Stimulated activated CD8-positive, alpha-beta memory T cell treated with anti-CD3 and anti-CD28 coated beads, Interleukin-12 subunit alpha, Interleukin-12 subunit beta, amount 100 ng/mL, for 1 hour (primary cell): ENCODE measurements at regions not wholly inside any gene's neighbourhood (a gene's known extent, or its start where the extent isn't known, plus 50 kb on each side); places are given as distances from the start of the nearest gene placed in this dataset.
"Not testable (repeated sequence)": the region's sequence is repeated elsewhere in the genome, so short reads cannot be mapped to it uniquely, and the experiment has no call there.

Experiments used
- DNase-seq: peaks from one replicate; pipeline ENCODE4 v3.0.0-alpha.2; 2020; ENCODE audit warnings: low read depth

DNA sequence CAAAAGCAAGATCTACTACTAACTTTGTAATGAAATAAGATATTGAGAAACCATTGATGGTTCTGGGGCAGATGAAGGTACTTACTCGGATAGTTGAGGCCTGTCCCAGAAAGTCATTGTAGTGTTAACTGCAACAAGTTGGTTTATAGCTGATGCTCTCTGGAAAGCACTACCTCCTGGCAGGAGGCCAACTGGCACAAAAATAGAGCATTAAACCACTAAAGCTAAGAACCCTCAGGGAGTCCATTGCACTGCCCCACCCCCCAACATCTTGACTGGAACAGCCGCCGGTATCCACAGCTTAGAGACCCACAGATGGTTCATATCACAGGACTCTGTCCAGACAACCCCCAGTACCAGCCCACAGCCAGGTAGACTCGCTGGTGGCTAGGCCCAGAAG, 552.5 kb upstream of the CRIM1 start:
- DNase-seq = no peak

DNA sequence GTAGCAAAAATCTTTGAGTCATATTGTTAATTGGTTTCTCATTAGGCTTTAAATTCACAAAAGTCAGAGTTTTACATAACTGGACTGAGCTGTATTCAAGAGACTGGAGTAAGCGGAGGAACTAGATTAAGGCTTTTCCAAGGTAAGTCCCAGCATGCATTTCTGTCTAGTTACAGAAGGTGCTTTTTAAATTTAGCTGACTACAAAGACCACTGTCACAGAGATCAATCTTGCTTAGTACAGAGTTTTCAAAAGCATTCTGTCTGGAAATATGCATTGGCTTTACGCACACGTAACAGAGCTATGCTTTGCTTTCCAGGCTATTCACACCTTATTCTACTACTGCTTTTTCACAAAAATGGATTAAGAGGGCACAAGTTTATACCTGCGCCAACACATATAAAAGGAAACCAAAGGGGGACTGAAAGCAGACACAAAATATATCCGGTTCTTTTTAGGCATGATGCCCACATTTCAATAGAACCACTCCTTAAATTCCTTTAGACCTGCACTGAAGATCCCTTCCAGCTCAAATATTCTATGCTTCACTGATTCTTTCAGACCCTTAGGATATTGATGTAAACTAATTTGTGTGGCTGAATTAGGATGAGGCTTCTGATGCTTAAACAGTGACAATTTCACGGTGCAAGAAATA, 560.7 kb upstream of the CRIM1 start:
- DNase-seq = no peak

DNA sequence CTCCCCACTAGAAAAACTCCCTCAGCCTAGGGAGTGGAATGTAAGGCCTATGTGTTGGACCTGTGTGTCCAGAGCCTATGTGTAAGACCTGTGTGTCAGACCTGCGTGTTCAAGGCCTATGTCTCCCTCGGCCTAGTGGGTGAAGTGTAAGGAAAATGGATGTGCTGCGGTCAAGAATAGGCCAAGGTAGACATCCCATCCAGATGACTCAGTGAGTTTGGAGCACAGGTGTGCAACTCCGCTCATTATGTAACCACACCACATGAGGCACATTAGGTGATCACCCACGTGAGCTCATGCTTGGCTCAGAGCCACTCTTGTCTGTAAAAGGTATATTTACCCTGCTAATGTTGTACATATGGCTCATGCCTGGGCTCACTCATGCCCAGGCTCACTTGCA, 565.3 kb upstream of the CRIM1 start:
- DNase-seq = no peak

DNA sequence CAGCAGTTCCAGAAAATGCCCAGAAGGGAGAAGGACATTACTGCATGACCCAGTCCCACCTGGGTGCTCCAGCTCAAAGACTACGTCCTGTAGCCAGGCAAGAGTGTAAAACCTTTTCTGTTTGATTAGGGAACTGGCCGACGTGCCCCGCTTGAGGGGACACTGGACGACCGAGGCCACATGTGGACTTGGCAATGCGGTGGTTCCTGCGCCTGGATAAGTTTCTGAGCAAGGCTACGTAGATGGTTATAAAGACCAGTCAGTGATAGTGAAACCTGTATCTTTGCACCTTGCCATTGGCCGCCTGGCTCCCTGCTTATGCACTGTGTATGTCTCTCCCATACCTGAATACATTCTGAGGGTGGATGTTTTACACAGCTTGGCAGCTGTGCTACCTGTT, 567.0 kb upstream of the CRIM1 start:
- no peak for DNase-seq

DNA sequence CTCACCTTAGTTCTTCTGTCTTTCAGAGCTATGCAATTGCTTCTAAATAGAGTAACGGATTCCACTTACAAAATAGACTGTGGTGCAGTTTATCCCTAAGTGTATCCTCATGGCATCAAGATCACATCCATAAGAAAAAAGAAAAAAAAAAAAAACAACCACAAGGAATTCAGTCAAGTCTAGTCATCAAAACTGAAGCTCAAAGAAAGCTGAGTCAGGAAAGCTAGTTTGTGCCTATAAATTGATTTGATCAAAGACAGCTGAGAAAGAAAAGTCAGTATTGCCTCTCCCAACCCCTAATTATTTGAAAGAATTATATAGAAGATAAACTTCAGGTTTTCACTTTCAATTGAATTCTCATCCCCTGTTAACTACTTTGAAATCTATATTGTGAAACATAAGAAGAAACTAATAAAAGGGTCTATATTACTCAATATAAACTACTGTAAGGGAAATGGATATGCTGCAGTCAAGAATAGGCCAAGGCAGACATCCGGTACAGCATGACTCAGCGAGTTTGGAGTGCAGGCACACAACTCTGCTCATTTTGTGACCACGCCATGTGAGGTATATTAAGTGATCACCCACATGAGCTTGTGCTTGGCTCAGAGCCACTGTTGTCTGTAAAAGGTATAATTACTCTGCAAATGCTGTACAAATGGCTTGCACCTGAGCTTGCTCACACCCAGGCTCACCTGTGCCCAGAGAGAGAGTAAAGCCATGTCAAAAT, 568.1 kb upstream of the CRIM1 start:
- no peak for DNase-seq

DNA sequence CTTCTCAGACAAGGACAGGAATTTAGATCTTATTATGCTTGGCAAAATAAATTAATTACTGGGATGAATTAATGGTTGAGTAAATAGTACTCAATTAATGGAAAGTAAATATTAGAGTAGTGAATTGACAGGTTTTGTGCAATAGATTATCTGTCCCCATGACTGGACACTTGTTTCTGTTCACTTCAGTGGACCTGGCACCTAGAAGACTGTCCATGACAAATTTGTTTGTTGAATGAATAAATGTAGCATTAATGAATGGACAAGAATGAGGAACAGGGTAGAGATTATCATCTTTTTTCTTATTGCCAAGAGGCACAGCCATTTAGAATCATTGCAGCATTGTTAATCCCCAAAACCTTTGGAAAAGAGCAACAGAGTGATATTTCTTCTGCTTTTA, 570.0 kb upstream of the CRIM1 start:
- no peak for DNase-seq

DNA sequence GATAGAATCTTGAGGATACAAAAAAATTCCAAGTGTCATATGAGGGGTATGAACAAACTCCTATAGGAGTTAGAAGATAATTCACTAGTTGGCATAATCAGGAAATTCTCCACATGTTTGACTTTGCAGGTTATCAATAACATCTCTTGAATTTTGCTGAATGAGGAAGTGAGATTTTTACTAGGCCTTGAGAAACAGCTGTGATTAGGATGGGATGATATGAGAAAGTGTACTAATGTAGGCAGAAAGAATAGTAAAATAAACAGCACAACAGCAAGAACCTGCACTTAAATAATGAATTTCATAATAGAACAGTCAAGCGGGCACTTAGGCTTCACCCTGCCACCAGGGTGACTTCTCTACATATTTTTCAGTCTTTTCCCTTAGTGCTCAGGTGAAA, 570.8 kb upstream of the CRIM1 start:
- DNase-seq = no peak

DNA sequence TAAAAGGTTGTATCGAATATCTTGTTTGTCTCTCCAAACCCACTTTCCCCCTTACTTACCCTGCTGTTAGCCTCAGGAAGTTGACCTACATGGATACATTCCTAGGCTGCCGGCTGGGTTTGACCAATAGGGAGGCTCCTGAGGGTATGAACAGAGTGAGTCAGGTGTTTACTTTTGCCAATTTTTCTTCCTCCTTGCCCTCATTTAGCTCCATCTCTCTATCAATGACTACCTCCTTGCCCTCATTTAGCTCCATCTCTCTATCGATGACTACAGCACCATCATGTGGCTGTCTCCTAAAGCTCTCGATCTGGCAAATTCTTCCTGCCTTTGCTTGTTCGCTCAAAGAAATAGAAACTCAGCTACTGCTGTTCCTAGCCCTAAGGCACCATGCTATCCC, 571.9 kb upstream of the CRIM1 start:
- DNase-seq = no peak

DNA sequence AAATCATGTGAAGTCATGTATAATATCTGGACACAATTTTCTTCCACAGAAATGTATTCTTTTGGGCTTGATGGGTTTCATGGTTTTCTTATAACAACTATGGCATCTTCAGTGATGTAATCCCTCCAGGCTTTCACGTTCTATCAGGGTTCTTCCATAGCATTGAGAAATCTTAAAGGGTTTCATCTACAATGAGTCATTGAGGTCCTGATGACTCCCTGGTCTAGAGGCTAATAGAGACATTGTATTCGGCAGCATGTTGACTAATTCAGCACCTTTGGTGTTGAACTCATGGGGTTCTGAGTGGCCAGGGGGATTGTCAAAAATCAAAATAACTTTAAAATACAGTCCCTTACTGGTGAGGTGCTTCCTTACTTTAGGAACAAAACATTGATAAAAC, 614.0 kb upstream of the CRIM1 start:
- no peak for DNase-seq

DNA sequence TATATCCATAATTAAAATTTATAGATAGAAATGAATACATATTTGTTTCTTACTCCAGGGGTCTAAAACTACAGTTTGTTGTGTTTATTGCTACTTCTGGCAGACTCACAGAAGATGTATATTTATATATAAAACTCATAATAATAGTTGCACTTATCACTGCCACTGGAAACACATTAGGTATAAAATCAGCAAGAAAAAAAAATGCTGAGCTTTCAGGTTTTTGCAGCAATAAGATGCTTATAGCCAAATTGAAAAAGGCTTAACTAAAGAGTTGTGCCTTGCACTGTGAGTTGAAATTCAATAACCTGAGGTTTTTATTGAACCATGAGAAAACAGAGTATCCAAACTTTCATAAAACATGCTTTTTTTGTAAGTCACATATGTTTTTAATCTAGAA, 623.9 kb upstream of the CRIM1 start:
- no peak for DNase-seq

DNA sequence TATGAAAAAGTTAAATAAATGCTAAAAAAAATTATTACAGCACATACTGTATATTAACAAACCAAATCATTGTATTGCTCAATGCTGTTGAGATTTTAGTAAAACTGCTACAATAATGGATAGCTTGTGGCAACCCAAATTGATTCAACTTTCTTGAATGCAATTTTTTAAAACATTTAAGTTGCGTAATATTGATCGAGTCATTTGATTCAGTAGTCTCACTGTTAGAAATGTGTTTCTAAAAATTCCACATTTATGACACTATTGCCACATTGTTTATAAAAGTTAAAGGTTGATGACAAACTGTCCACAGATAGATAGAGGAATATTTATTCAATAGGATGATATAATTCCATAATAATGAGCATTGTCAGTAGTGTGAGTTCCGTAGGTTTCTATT, 640.7 kb upstream of the CRIM1 start:
- DNase-seq = no peak

DNA sequence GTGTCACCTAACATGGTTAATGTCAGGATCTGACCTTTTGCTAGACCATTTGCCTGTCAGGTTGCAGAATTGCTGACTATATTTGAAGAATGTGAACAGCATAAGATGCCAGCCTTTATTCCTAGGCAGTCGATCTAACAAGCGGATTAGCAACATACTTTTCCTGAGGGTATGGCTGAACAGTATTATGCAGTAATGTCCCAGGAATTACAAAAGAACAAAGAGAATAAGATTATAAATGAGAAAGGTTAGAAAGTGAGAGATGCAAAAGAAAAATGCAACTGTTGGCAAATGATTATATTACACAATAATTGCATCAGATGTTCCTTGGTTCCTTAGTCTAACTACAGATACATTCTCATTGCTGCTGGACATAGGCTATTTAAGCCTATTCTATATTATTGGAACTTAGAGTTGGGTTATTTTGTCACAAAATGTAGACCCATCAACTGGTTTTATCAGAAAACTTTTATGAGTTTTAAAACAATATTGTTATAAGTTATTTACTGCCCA, 647.1 kb upstream of the CRIM1 start:
- DNase-seq = no peak

DNA sequence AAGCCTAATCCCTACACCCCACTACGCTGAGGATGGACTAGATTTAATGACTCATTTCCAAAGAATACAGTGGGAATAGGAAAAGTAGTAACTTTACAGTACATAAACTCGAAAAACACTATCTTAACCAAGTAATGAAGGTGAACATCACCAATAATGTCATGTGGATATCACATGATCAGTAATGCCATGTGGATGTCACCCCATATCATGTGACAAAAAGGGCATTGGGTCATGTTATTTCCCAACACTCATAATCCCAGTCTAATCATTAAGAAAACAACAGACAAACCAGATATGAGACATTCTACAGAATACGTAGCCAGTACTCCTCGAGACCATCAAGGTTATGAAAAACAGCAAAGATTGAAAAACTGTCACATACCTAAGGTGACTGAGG, 667.3 kb upstream of the CRIM1 start:
- DNase-seq = no peak

DNA sequence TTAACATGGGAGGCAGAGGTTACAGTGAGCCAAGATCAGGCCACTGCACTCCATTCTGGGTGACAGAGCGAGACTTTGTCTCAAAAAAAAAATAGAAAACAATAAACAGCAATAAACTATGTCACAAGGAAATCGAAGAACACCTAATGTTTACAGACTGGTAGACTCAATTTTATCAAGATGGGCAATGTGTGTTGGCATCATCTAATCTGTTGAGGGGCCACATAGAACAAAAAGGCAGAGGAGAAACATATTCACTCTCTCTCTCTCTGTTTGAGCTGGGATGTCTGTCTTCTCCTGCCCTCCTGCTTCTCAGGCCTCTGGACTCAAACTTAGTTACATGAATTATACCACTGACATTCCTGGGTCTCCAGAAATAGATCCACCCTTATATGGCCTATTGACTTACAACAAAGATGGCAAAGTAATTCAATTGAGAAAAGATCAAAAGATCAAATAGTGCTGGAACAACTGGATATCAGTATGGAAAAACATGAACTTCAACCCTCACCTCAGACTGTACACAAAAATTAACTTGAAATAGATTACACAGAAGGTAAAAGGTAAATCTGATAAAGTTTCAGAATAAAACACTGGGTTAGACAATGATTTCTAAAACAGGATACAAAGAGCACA, 703.8 kb upstream of the CRIM1 start:
- no peak for DNase-seq

DNA sequence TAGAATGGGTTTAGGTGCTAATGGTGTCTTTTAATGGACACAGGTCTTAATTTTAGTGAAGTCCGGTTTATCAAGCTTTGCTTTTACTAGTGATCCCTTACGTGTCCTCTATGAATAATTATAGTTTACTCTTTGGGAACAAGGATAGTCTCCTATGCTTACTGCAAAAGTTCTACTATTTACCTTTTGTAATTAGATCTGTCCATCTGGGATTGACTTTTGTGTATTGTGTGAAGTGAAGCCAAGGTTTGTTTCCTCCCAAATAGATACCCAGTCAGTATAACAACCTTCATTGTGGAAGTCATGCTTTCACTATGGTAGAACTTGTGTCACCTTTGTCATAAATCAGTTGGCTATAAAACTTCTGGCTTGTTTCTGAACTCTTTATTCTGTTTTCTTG, 740.9 kb upstream of the CRIM1 start:
- DNase-seq = no peak

DNA sequence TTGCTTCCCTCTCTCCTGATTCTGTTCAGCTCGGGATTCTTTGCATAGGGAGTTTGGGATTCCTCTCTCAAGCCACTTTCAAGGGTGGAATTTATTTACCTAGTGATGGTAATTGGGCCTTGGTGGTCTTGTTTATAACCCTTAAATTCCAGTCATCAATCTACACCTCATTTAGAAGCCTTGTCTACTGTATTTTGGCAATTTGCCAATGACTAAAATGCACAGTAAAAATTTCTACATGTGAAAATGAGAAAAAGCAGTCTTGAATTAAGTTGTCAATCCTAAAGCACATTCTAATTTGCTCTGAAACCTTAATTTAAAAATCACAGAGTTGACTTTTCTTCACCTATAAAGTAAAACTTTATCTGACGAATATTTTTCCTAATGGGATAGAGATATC, 749.2 kb upstream of the CRIM1 start:
- DNase-seq = no peak

DNA sequence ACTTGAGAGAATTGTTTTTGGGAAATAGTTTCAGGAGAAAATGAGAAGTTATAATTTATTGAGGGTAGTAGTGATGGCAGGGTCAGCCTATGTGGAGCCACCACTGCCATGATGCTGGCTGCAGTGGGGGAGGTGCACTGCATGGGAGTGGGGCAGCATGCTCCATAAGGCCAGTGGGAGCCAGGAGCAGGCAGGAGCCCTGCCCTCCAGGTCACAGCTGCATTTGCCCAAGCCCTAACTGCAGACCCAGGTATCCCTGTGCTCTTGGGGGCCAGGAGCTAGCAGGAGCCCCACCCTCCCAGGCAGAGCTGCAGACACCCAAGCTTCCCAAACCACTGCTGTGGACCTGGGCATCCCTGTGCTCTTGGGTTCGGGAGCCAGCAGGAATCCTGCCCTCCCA, 757.3 kb upstream of the CRIM1 start:
- no peak for DNase-seq

DNA sequence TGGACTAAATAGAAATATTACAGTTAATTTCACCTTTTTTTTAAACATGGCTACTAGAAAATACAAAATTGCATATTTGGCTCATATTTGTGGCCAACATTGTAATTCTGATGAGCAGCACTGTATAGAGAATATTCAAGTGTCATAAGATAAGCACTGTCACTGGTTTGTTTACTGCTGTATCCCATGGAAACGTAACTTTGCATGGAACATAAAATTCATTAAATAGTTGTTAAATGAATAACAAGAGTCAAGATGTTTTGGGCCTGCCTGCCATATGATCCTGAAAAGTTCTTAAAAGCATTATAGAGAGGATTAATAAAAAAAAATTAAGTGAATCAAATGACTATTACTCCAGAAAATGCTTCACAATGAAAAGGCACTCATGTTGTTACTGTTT, 763.7 kb upstream of the CRIM1 start:
- no peak for DNase-seq

DNA sequence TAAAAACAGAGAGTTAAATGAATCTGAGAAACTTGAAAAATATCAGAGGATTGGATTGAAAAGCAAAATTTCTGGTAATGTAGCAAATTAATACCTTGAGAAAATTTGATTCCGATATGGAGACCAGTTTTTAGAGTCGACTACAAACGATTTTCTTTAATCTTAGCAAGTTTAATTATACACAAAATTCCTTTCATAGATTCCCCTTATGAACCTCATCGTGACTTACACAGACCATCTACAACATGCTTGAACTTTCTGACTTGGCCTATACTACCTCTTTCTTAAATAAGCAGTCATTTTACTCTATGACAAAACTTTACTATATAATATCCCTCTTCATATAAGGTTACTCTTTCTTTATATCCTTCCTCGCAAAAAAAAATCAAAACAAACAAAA, 769.6 kb upstream of the CRIM1 start:
- DNase-seq = no peak

DNA sequence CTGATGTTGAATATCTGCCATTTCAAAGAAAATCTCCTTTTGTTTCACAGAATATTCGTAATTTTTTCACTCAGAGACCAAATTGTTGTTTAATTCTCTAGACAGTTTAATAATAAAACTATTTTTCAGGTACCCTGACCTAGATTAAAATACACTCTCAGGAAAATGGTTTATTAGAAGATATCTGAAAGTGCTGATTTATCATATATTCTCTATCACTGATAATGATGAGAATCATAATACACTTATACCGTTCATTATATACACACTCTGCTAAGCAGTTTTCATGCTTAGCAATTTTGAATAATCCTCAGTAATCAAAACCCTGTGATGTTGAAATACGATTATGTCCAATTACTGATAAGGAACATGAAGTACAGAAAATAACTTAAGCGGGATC, 772.9 kb upstream of the CRIM1 start:
- DNase-seq = no peak

DNA sequence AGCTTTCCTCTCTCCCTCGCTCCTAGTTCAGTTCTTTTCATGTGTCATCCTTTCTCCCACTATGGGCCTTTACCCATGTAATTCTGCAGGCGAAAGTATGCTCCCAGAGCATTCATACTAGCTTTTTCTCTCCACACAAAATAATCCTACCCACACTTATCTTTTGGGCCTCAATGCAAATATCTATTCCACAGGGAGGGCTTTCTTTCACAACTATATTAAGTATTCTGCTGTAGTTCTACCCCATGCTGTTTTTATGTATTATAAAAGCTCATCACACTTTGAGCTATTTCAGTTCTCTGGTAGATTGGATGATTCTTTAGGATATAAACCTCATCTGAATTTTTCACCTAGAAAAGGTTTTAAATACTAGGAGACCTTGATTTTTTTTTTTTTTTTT, 774.6 kb upstream of the CRIM1 start:
- DNase-seq = no peak

DNA sequence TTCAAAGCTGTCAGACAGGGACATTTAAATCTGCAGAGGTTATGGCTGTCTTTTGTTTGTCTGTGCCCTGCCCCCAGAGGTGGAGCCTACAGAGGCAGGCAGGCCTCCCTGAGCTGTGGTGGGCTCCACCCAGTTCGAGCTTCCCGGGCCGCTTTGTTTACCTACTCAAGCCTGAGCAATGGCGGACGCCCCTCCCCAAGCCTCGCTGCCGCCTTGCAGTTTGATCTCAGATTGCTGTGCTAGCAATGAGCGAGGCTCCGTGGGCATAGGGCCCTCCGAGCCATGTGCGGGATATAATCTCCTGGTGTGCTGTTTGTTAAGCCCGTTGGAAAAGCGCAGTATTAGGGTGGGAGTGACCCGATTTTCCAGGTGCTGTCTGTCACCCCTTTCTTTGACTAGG, 787.0 kb upstream of the CRIM1 start:
- DNase-seq = not testable (repeated sequence)

DNA sequence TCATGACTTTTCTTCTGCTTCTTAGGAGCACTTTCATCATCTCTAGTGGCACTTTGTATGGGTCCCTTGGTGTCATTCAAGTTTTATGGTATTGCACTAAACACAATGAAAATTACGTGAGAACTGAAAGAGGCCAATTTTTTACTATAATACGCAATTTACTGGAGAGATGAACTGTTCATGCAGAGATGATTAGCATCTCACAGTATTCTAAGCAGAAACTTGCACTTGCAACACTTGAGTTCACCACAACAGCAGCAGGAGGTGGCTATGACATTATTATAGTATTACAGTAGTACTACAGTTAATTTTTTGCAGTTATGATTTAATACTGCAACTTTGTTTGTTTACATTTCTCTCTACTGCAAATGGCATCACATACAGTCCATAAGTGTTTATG, 793.1 kb upstream of the CRIM1 start:
- no peak for DNase-seq

DNA sequence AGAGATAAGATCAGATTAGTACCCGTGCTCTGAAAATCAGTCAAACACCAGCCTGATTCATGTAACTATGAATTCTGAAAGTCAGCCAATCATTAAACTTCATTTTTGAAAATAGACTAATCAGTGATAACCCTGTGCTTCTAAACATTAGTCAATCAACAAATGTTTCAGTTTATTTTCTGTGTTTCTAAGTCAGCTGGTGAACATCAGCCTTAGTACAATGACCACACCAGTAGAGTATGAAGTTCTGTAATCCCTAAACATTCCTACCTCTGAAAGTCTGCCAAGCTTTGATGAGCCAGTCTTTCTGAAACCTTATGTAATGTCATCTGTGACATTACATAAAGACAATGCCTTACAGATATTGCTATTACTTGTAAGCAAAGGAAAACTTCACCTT, 807.4 kb upstream of the CRIM1 start:
- no peak for DNase-seq
